ENCODE measurements at regions not wholly inside any gene's neighbourhood (a gene's known extent, or its start where the extent isn't known, plus 50 kb on each side); places are given as distances from the start of the nearest gene placed in this dataset.

- ChIA-PET CTCF (ENCODE audit: unreplicated experiment) (no interaction called here), POLR2A (interaction anchor here (0.6 to 1.5 kb wide), 3 partner anchors 32 to 131 kb away, joined by 3 to 12 read pairs (median 3); no protein-coding TSS in a partner anchor)
- Histone ChIP-seq H4K20me1 (ENCODE audit: insufficient read depth, low read length) (no peaks in the 10 kb centered on the region), H3K4me3 (ENCODE audit: low read depth, low read length, poor library complexity, severe bottlenecking) (no peak overlapping the region), H3K36me3 (ENCODE audit: insufficient read depth, low read length) (no peaks in the 10 kb centered on the region), H3K9me2 (ENCODE audit: insufficient read depth, low read length) (no peaks in the 10 kb centered on the region), H3K4me2 (ENCODE audit: low read length) (no peak overlapping the region), H2AFZ (ENCODE audit: low read length) (no peak overlapping the region), H3K27ac (ENCODE audit: low read depth, low read length, poor library complexity, severe bottlenecking) (no peak overlapping the region), H3K79me2 (ENCODE audit: insufficient read depth, low read depth, low read length) (no peaks in the 10 kb centered on the region), H3K4me1 (ENCODE audit: insufficient read depth, low read length, poor library complexity, severe bottlenecking) (no peaks in the 10 kb centered on the region), H3K9me3 (ENCODE audit: low read length) (no peaks in the 10 kb centered on the region)
- TF ChIP-seq EZH2phosphoT487 (IDR thresholded peaks at IDR 0.05; ENCODE audit: borderline replicate concordance, low read depth, low read length) (no peak), CTCF (conservative IDR thresholded peaks at IDR 0.05; ENCODE audit: low read length) (no peak)
- intact Hi-C loops (cut with micrococcal nuclease; ENCODE audit: unreplicated experiment), result no loop called here
- no TSS peak for BruUV-seq (replicated peaks)
- no peak for DNase-seq (ENCODE audit: low spot score)
Observed at GRCh38 chr5:125277494-125278154, 531.2 kb upstream of the ZNF608 start.

GRCh38 chr5:125278711-125279110 lies 532.3 kb upstream of the ZNF608 start:
- ChIA-PET POLR2A (interaction anchor here (0.6 to 1.5 kb wide), 2 partner anchors 31 to 1180 kb away, joined by 3 to 12 read pairs; no protein-coding TSS in a partner anchor), CTCF (ENCODE audit: unreplicated experiment) (no interaction called here)

More at GRCh38 chr5:125278711-125279110, 532.3 kb upstream of the ZNF608 start:
- Histone ChIP-seq H3K36me3 (ENCODE audit: insufficient read depth, low read length) (no peaks in the 10 kb centered on the region), H3K4me2 (ENCODE audit: low read length) (no peak overlapping the region), H3K4me1 (ENCODE audit: insufficient read depth, low read length, poor library complexity, severe bottlenecking) (no peaks in the 10 kb centered on the region), H3K27ac (ENCODE audit: low read depth, low read length, poor library complexity, severe bottlenecking) (no peak overlapping the region), H3K79me2 (ENCODE audit: insufficient read depth, low read depth, low read length) (no peaks in the 10 kb centered on the region), H3K9me2 (ENCODE audit: insufficient read depth, low read length) (no peaks in the 10 kb centered on the region), H2AFZ (ENCODE audit: low read length) (no peak overlapping the region), H4K20me1 (ENCODE audit: insufficient read depth, low read length) (no peaks in the 10 kb centered on the region), H3K4me3 (ENCODE audit: low read depth, low read length, poor library complexity, severe bottlenecking) (no peak overlapping the region), H3K9me3 (ENCODE audit: low read length) (no peaks in the 10 kb centered on the region)
- TF ChIP-seq EZH2phosphoT487 (IDR thresholded peaks at IDR 0.05; ENCODE audit: borderline replicate concordance, low read depth, low read length) (no peak), CTCF (conservative IDR thresholded peaks at IDR 0.05; ENCODE audit: low read length) (no peak)
- no peak for DNase-seq (ENCODE audit: low spot score)
- intact Hi-C loops (cut with micrococcal nuclease; ENCODE audit: unreplicated experiment), result no loop called here
- no TSS peak for BruUV-seq (replicated peaks)
